B cell (primary cell): ENCODE measurements at regions not wholly inside any gene's neighbourhood (a gene's known extent, or its start where the extent isn't known, plus 50 kb on each side); places are given as distances from the start of the nearest gene placed in this dataset.

Source experiments
- EZH2 ChIP-seq: IDR thresholded peaks from 2 replicates; pipeline ENCODE4 v1.6.1; 2012; ENCODE audit warnings: borderline replicate concordance, low read depth, mild to moderate bottlenecking, moderate library complexity, low read length; ENCODE audit not compliant: insufficient read depth, poor library complexity, severe bottlenecking
- TF ChIP-seq, protein P1 (sequence below): fragments of 200-600 bp; IDR thresholded peaks from one replicate; pipeline ENCODE4 v1.8.0; 2022; ENCODE audit warnings: antibody characterized with exemption, mild to moderate bottlenecking

DNA sequence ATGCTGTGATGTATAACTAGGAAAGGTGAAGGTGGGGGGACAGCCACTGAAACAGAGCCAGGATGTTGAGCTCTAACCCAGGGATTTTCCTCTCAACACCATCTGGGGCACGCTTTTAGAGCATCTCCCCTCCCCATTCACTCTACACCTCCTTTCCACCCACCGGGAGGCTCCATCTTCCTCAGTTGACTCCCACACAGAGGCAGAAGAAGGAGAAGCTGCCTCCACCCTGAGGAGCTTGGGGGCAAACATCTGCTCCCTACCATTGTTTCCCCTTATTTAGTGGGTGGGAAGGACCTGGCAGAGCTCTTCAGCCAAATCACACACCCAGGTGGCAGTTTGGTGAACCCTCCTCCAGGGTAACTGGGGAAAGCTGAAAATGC is 50.0 kb upstream of the ADA2 start:
- TF ChIP-seq, protein P1, sequence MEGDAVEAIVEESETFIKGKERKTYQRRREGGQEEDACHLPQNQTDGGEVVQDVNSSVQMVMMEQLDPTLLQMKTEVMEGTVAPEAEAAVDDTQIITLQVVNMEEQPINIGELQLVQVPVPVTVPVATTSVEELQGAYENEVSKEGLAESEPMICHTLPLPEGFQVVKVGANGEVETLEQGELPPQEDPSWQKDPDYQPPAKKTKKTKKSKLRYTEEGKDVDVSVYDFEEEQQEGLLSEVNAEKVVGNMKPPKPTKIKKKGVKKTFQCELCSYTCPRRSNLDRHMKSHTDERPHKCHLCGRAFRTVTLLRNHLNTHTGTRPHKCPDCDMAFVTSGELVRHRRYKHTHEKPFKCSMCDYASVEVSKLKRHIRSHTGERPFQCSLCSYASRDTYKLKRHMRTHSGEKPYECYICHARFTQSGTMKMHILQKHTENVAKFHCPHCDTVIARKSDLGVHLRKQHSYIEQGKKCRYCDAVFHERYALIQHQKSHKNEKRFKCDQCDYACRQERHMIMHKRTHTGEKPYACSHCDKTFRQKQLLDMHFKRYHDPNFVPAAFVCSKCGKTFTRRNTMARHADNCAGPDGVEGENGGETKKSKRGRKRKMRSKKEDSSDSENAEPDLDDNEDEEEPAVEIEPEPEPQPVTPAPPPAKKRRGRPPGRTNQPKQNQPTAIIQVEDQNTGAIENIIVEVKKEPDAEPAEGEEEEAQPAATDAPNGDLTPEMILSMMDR = no peak
- TF ChIP-seq EZH2 = no peak
